ENCODE measurements at regions not wholly inside any gene's neighbourhood (a gene's known extent, or its start where the extent isn't known, plus 50 kb on each side); places are given as distances from the start of the nearest gene placed in this dataset.

GRCh38 chr11:95547976-95548375 lies 241.6 kb downstream of the FAM76B start:
- CTCF ChIA-PET (ENCODE audit: partially characterized antibody): interaction anchor here (0.6 to 8.9 kb wide), 3 partner anchors 158 to 487 kb away, joined by 3 to 83 read pairs (median 24); no protein-coding TSS in a partner anchor
- FAIRE-seq: no peak
- no peak overlapping the region for H3K56ac ChIP-seq (replicated peaks; ENCODE audit: insufficient read length, low read depth, low read length)

More at GRCh38 chr11:95547976-95548375, 241.6 kb downstream of the FAM76B start:
- no peak overlapping the region for H4K8ac ChIP-seq (ENCODE audit: extremely low read depth, insufficient read depth, low read length)
- H3K4me1 ChIP-seq (replicated peaks in 1 of 4; ENCODE audit: control insufficient read depth in 3 of 4, insufficient read depth in 4 of 4, low read length in 3 of 4): no peaks in the 10 kb centered on the region
- H3K79me1 ChIP-seq (ENCODE audit: low read depth, low read length): no peaks in the 10 kb centered on the region
- H3K14ac ChIP-seq (ENCODE audit: insufficient read length): no peak overlapping the region
- no peak overlapping the region for H4K91ac ChIP-seq (replicated peaks; ENCODE audit: insufficient read length, low read length)
- no peak for TF ChIP-seq CBX5 (IDR thresholded peaks at IDR 0.05; ENCODE audit: low read depth, low read length)
- no peak for TF ChIP-seq CBX8 (IDR thresholded peaks at IDR 0.05; ENCODE audit: borderline replicate concordance, low read depth, low read length)
- no peak for TF ChIP-seq RFX5 (IDR thresholded peaks at IDR 0.05; ENCODE audit: borderline replicate concordance, low read depth, low read length)
- TF ChIP-seq EGR1 (IDR thresholded peaks at IDR 0.05; ENCODE audit: borderline replicate concordance, low read depth, low read length): no peak
- no peak for TF ChIP-seq CREB1 (IDR thresholded peaks at IDR 0.05)
- no peak for TF ChIP-seq FOSL1 (IDR thresholded peaks at IDR 0.05; ENCODE audit: insufficient read depth, low read depth, low read length)
- TF ChIP-seq TAF7 (optimal IDR thresholded peaks at IDR 0.05; ENCODE audit: borderline replicate concordance, low read depth, low read length): no peak
- TF ChIP-seq RXRA (IDR thresholded peaks at IDR 0.05; ENCODE audit: insufficient read depth, low read depth, low read length): no peak
- no peaks in the 10 kb centered on the region for H3K79me2 ChIP-seq (ENCODE audit: control insufficient read depth in 1 of 2, insufficient read depth in 2 of 2, low read length in 2 of 2)
- no peak overlapping the region for H2AK5ac ChIP-seq (ENCODE audit: low read depth, low read length)
- no peak overlapping the region for H3K4me3 ChIP-seq (ENCODE audit: extremely low read depth in 1 of 4, insufficient read depth in 2 of 4, low read depth in 3 of 4, low read length in 4 of 4)
- POLR2A ChIA-PET (ENCODE audit: partially characterized antibody): no interaction called here
- no peak overlapping the region for H2BK5ac ChIP-seq (ENCODE audit: low read depth, low read length)
- no peak overlapping the region for H3K4me2 ChIP-seq (ENCODE audit: insufficient read depth in 1 of 2, low read depth in 2 of 2, low read length in 2 of 2)
- no peaks in the 10 kb centered on the region for H3K23me2 ChIP-seq (ENCODE audit: low read depth, low read length)
- no peak overlapping the region for H2BK15ac ChIP-seq (ENCODE audit: low read length)
- no peak for DNase-seq (ENCODE audit: low read depth in 1 of 2, low spot score in 2 of 2)
- no peak overlapping the region for H2BK120ac ChIP-seq (replicated peaks; ENCODE audit: low read depth, low read length)
- H4K20me1 ChIP-seq (replicated peaks in 1 of 2; ENCODE audit: control insufficient read depth in 1 of 2, insufficient read depth in 2 of 2, low read length in 2 of 2): no peaks in the 10 kb centered on the region
- no peaks in the 10 kb centered on the region for H3K36me3 ChIP-seq (ENCODE audit: control insufficient read depth in 2 of 4, insufficient read depth in 4 of 4, low read length in 3 of 4)
- H4K5ac ChIP-seq (ENCODE audit: insufficient read length, low read depth, low read length): no peak overlapping the region
- no peak overlapping the region for H2BK20ac ChIP-seq (ENCODE audit: low read length)
- H3K27ac ChIP-seq (ENCODE audit: low read depth, low read length): no peak overlapping the region
- H3K18ac ChIP-seq (ENCODE audit: extremely low read depth, low read length): no peak overlapping the region
- H2AFZ ChIP-seq (ENCODE audit: low read length): no peak overlapping the region
- H3K27me3 ChIP-seq (replicated peaks in 1 of 4; ENCODE audit: control insufficient read depth in 3 of 4, extremely low read depth in 1 of 4, insufficient read depth in 3 of 4, low read length in 3 of 4): no peaks in the 10 kb centered on the region
- H3K4ac ChIP-seq (replicated peaks; ENCODE audit: insufficient read length, low read depth, low read length): no peak overlapping the region
- no peak overlapping the region for H3K23ac ChIP-seq (ENCODE audit: insufficient read length)
- H3K9ac ChIP-seq (replicated peaks in 1 of 4; ENCODE audit: extremely low read depth in 1 of 4, low read depth in 3 of 4, low read length in 3 of 4): no peak overlapping the region
- no peaks in the 10 kb centered on the region for H3K9me3 ChIP-seq (ENCODE audit: insufficient read depth in 2 of 2, low read depth in 1 of 2, low read length in 1 of 2)
- H2BK12ac ChIP-seq (ENCODE audit: low read depth, low read length): no peak overlapping the region
